Fibroblast of skin of right biceps (primary cell): ENCODE measurements at regions not wholly inside any gene's neighbourhood (a gene's known extent, or its start where the extent isn't known, plus 50 kb on each side); places are given as distances from the start of the nearest gene placed in this dataset.

Experiments
- DNase-seq: peaks from one replicate; pipeline ENCODE4 v3.0.0-alpha.2; 2013

DNA sequence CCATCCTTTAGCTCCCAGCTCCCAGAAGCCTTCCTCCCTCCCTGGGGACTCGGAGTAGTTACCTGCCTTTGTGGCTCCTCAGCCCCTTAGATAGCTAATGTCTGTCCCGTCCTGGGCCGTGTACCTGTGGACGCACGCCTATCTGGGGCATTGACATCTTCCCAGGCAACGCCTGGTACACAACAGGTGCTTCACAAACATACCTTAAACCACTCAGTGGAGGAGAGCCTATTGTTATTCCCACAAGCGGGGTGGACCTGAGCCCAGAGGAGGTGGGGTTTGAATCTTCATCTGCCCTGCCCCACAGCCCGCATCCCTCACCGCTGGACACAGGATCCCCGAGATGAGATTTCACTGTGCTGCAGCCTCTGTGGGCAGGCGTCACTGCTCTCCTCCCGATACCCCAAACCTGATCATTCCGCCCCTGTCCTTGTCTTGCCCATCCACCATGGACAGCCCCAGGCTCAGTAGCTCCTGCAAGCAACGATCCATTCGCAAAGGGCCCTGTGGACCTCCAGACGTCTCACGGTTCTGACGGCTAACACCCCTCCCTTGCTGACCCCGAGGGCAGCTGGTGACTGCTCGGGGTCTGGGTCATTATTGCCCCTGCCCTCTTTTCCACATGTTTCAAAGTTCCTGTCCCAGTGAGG lies 73.8 kb upstream of the SHISAL1 start:
- no peak for DNase-seq

DNA sequence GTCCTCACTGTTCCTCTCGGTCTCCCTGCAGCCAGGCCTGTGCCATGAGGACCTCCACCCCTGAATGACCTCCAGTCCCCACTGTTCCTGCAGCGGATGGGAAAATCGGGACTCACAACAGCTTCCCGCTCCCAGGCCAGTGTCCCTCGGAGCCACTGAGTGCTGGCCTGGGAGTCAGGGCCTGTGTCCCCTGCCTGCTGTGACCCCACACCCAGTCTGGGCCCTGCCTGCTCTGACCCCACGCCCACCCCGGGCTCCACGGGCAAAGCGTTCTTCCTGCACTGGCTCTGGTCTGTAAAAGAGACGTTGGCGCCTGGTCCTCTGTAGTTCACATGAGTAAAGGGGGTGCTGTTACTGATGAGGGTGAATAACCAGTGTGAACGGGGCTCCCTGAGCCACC lies 73.0 kb upstream of the SHISAL1 start:
- no peak for DNase-seq

DNA sequence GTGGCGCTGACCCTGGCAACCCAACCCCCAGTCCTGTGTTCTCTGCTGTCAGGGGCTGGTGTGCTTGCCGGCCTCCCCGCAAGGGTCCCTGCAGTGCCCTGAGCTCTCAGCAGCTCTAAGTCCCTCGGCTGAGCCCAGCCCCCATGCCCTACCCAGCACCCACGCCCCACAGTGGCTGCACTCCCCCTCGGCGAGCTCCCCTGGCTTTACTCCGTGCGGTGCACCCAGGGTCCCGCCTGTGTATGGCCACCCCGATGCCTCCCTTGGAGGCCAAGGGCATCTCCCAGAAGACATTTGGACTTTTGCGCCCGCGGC lies 72.5 kb upstream of the SHISAL1 start:
- no peak for DNase-seq

DNA sequence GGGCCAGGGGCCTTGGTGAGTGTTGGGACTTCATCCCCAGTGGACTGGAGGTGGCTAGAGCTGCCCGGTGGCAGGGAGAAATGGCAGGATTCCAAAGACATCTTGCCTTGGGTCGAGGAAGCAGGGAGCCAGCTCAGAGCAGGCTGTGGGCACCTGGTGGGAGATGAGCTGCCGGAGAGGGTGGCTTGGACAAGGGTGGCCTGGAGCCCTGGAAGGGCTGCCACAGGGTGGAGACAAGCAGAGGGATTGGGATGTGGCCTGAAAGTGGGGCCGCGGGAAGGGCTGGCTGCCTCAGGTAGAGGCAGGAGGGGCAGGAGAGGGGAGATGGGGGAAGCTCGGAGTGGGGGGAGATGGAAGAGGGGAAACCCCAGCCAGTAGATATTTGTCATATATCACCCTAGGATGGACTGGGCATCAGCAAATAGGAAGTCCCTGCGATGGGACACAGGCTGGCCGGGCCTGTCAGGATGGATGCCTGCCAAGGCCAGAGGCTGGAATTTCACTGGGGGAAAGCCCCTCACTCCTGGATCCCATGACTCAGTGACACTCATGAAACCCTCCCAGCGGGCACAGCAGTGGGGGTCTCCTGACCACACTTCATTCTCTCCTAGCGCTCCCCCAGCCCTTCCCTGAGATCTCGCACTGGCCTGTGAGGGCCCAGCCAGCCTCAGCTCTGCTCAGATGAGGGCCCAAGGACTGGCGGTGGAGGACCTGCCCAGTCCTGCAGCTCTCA lies 72.0 kb upstream of the SHISAL1 start:
- no peak for DNase-seq

DNA sequence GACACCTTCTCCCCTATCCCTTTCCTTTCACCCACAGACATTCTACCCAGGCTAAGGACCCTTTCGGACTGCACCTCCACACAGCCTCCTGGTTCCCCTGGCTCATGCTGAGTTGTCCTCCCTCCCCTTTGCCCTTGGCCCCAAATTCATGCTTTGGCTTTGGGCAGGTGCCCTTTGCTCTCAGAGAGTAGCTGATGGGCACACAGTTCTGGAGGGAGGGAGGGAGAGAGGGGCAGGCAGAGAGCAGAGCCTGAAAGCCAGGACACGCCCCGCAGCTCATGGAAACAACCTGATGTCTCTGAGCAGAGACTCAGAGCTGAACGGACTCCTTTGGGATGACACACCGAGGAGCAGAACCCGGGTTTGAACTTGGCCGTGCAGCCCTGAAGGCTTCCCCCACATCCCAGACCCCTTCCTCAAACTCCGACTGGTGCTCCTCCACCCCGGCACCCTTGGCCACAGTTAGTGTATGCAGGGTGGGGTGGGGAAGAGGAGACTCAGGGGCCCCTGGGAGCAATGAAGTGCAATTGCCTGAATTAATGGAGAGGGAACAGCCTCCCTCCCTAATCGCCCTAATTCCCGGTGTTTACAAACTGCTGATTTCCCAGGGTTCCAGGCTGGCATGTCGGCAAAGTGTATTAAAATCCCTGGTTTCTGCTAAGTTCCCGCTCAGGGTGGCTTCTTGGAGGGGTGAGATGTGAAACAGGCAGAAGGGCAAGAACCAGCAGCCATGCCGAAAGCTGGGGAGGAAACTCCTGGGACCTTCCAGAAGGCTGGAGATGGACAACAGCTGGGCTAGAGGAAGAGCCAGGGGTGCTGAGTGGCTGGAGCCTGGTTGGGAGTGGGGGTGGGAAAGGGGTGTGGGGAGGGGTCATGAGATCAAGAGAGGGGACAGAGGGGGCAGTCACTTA lies 71.2 kb upstream of the SHISAL1 start:
- no peak for DNase-seq

DNA sequence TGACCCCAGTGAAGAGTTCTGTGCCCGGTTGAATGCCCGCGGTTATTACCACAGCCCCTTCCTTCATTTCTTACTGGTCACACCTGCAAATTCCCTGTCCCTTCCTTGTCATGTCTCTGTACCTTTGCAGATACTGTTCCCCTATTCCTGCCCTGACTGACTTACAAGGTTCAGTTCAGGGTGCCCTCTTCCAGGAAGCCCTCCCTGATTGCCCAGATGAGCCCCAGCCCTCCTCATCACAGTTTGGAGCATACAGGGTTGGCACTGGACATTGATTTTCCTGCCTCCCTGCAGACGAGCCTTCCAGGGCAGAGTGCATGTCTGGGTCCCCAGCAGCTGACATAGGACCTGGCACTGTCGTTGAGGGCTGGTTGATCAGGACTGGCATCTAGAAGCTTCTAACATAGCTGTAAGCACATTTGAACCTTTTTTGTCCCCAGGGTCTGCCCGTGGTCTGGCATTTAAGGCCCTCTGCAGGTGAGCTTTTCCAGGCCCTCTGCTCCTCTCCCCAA lies 70.4 kb upstream of the SHISAL1 start:
- DNase-seq = no peak

DNA sequence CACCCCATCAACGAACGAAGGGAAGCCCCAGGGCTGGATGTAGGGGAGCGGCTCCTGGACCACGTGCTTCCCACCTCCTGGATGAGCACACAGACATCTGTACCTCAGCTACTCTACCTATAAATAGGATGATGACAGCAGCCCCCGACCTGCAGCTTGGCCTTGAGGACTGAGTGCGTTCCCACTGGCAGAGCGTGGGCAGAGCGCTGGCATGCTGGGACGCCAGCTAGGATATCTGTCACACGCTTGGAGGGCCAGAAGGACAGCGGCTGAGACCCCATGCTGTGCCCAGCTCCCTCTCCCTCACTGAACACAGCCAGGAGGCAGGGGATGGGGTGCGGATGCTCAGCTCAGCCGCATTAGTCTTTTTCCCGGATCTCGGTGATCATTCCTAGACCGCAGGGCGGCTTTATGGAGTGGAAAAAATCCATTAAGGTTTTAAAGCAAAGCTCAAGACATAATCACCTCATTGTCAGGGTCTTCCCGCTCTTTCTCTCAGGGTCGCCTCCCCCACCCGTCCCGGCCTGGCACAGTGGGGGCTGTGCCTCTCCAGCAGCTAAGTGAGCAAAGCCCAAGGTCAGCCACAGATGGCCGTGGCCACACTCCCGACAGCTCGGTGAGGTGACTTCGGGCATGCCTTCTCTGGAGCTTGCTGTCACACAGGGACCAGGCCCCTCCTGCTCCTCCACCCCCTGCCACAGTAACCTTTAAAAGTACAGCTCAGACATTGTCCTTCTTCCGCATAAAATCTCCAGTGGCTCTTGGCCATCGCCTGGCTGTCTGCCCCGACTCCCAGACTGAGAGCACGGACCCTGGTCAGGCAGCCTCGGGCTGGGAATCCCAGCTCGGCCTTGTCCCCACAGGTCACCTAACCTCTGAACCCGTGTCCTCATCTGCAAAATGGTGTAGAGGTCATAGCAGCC lies 69.6 kb upstream of the SHISAL1 start:
- DNase-seq = no peak

DNA sequence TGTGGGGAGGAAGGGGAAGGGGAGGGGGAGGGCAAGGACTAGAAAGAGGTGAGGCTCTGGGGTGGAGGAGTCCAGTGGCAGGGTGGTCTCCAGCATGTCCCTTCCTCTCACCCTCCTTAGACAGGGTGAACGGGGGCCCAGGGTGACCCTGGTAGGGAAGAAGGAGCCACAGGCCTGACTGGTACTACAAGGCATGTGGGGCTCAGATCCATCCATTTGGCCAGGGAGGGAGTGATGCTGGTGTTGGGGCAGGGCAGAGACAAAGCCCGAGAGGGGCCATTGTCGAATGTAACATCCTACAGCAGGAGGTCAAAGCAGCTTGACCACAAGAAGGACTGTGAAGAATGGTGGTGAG lies 69.0 kb upstream of the SHISAL1 start:
- no peak for DNase-seq

DNA sequence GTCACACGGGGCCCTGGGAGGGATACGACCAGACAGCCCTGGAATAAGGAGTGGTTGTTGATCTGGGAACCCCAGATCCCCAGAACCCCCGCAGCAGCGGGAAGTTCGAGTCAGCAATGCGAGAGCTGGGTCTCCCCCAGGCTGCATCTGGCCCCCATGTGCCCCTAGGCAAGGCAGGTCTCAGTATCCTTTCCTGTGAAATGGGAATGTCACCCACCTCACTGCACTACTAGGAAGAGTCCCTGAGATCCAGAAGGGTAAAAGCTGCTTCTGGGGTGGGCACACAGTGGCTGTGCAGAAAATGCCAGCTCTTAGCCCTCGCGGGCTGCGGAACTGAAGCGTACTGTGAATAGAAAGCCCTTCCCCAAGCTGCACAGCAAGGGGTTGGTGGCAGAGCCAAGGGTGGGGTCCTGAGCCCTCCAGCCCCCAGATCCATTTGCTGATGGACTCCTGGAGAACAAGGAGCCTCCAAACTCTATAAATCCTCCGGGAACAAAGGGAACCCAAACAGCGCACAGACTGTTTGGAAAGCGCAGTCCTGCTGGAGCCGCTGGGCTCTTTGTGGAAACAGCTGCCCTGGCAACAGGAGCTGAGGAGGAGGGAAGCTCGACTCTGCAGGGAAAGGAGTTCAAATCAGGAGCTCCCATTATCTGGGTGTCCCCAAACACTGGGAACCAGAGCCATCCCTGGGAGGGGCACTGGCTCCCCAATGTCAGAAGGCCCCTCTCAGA lies 68.2 kb upstream of the SHISAL1 start:
- no peak for DNase-seq

DNA sequence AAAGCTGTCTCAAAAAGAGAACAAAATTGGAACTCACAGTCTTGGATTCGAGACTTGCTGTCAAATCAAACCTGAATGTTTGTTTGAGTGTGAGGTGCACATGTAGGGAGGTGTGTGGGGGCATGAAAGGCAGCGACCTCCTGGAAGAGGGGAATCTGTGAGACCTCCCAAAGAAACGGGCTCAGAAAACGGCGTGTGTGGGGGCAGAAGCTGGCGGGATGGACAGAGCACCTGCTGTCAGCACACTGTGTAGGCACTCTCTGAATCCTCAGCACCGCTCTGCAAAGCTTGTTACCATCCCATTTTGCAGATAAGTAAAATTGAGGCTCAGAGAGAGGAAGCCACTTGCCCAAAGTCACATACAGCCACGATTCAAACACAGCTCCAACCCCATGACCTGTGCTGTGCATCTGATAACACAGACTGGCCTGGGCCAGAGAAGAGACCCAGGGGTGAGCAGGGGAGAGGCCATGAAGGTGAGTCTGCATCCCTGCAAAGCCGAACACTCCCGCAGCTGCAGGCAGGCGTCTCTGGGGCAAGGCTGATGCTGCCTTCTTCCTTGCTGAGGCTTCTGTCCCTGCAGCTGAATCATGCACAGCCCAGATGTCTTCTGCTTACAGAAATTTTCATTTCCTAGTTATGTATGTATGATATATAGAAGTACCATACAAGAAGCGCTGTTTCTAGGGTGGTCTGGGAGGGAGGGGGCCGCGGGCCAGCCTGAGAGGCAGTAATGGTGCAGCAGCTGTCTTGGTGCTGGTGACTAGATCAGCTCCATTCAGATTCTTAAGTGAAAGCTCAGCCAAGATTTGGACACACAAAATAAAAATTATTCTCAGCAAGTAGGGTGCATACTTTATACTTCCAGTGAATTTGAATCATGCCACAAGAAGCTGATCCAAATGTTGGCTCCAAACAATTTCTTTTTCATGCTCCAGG lies 67.3 kb upstream of the SHISAL1 start:
- DNase-seq = no peak

DNA sequence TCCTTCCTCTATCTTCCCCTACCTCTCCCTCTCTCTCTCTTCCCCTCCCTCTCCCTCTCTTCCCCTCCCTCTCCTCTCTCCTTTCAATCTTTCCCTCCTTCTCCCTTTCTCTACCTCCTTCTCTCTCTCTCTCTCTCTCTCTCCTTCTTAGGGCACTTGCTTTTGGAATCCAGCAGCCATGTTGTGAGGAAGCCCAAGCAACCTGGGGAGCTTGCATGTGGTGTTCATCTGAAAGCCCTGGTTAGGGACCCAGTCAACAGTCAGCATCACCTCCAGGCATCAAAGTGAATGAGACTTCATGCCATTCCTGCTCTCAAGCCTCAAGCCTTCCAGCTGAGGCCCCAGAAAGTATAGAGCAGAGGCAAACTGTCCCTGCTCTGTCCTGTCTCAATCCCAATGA lies 65.6 kb upstream of the SHISAL1 start:
- DNase-seq = no peak

DNA sequence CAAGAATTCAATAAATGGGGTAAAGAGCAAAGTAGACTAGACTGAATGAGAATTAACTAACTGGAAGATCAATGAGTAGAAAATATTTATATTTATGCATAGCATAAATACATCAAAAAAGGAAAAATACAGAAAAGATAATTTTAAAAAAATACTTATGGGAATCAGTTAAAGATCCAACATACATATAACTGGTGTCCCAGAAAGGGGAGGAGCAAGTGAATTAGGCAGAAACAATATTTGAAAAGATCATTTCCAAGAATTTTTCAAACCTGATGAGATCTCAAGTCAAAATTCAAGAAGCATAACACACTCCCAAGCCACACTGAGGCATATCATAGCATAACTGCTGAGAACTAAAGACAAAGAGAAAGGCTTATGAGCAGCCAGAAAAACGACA lies 62.7 kb upstream of the SHISAL1 start:
- no peak for DNase-seq

DNA sequence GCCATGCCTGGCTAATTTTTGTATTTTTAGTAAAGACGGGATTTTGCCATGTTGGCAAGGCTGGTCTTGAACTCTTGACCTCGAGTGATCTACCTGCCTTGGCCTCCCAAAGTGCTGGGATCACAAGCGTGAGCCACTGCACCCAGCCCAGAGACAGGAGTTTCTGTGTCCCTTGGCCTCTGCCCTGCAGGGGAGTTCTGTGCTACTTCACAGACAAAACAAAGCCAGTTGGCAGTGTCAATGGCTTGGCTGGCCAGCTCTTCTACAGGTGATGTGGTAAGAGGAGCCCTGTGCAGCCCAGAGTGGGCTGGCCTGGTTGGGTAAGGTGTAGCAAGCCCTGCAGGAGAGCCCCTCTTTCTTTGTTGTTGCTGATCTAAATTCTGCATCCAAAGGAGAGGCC lies 60.5 kb upstream of the SHISAL1 start:
- DNase-seq = no peak

DNA sequence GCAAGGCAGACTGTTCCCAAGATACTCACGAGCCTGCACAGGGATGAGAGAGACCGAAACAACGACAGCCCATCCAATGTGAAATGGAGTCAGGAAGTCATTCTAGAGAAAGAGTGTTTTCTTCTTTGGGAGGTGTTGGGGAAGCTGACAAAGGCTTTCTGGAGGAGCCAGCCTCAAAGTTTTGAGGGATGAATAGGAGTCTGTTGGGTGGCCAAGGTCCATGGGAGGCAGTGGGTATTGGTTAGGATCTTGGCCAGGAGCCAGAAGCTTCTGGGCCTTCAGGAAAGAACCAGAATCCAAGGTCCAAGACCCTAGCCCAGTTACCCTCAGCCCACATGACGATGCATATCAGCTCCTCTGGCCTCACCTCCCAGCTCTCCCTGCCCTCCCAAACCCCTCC lies 59.9 kb upstream of the SHISAL1 start:
- no peak for DNase-seq

DNA sequence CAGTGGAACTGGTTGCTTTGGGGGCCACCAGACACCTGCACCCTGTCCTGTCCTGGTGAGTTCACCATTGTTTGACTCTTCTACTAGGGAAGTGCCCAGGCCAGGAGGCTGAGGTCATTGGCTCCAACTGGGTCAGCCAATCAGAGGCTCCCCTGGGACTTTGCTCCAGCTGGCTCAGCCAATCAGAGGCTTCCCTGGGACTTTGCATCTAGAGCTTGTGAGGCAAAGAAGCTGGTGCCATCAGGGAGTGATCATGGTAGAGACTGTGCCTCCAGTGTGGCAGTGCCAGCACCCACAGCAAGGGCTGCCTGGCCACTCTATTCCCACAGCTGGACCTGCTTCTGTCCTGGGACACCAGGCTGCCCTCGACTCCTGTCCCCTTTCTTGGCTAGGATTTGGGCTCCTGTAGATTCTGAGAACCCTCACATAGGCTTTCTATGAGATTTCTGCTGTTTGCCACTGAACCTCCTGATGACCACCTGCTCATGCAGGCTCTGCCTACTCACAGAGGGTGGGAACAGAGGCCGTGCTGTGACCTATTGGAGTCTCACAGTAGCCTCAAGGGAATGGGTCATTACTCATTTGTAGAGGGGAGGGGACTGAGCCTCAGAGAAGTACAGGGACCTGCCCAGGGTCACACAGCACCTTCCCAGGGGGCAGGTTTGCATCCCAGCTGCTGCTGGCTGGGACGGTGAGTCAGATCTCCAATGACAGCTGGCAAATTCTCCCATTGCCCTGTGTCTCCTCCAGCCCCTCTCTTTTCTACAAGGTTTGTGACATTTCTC lies 59.2 kb upstream of the SHISAL1 start:
- no peak for DNase-seq

DNA sequence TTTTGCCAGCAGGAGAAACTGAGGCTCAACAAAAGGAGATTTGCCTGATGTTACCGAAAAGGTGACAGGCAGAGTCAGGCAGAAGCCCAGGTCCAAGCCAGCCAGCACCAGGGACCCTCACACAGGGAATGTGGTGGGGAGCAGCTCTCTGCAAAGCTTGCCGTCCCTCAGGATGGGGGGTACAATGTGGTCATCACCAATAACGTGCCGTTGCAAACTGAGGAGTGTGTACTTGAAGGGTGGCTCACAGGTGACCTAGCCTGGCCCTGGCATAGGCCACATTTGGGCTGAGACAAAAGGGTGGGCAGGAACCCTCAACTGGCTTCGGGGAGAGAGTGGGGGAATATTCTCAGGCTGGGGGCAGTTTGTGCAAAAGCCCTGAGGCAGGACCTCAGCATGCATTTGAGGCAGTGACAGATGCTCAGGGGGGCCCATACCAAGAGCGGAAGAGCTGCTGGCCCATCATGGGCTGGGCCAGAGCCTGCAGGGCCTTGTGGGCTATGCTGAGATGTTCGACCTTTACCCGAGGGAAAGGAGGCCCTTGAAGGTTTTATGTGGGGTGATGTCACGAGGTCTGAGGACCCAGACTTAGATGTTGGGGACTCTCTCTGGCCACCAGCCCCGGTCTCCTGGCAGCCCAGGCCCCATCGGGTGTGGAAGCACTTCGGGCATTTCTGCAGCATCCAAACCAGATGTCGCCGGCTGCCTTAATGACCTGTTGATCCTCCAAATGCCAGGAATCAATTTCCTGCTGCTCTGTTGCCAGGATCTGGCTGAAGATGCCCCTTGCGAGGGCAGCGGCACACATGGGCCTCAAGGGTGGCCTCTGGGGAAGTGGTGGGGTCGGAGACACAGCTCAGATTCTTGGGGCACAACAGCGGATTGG lies 57.4 kb upstream of the SHISAL1 start:
- DNase-seq = no peak

DNA sequence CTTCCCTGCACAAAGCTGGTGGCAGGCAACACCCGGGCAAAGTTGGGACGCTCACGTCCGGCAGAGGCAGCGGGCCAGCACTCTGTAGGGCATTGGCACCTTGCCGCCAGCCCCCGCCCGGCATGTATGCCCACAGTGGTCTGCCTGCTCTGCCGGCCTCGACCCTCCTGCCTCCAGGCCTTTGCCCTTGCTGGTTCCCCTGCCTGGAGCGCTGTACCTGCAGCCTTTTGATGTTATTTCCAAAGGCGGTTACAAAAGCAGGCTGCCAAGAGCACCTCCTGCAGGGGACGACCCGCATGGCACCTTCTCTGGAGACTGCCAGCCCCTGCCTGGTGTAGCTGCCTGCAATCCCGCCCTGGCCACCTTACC lies 56.5 kb upstream of the SHISAL1 start:
- DNase-seq = no peak

DNA sequence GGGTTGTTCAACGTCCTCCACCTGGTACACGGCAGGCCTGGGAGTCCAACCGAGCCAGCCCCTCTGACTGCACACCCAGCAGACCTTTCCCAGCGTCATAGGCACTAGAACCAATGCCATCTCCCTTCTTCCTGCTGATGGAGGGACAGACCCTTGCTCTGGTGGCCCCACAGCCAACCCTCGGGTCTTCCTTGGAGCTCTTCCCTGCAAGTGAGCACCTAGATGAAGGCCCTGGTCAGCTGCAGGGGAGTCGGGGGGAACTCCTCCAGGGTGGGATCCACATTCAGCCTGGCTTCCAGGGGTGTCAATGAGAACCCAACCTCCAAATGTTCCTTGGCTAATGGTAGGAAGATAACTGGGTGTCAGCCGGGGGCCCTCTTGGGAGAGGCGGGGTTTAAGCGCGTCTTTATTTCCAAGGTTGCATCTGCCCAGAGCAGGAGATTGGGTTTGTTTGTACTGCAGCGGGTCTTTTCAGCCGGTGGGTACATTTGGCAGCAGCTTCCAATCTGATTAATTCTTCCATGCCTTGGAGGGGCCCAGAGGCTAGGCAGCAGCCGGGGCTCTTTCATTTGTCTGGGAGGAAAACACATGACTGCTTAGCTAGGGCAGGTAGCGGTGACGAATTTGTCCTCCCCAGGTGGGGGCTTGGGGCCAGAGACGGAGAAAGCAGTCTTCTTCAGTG lies 56.0 kb upstream of the SHISAL1 start:
- no peak for DNase-seq
